ENCODE measurements at regions not wholly inside any gene's neighbourhood (a gene's known extent, or its start where the extent isn't known, plus 50 kb on each side); places are given as distances from the start of the nearest gene placed in this dataset.

GRCh38 chr14:105918496-105919262 is 392.3 kb downstream of the TMEM121 start:
- TF ChIP-seq CTCF (IDR thresholded peaks at IDR 0.05), result no peak
- no peak for TF ChIP-seq POLR2A (IDR thresholded peaks at IDR 0.05)

Measured in testis (tissue), 2 donors.